Heart left ventricle (tissue), 16 donors: ENCODE measurements at regions not wholly inside any gene's neighbourhood (a gene's known extent, or its start where the extent isn't known, plus 50 kb on each side); places are given as distances from the start of the nearest gene placed in this dataset.

Experiments used
- ATAC-seq, 4 donors: fragments of 200-7000 bp; cut with Tn5 transposase; one replicate each; pipeline ENCODE4 v1.9.1; 2020 to 2022; ENCODE audit warnings: moderate library complexity in 4 of 4, mild to moderate bottlenecking in 3 of 4, moderate number of reproducible peaks in 1 of 4
- DNase-seq, 5 donors: peaks; one replicate each; pipeline ENCODE4 v3.0.0-alpha.2; 2020
- H3K27ac ChIP-seq, 12 donors: fragments of 200-600 bp; sonication (generic) in 4 of 12; one replicate each; pipeline versions ENCODE4 v1.5.0 to v1.8.0; 2016 to 2022; ENCODE audit warnings: mild to moderate bottlenecking in 2 of 12
- H3K27me3 ChIP-seq, 9 donors: fragments of 200-600 bp; sonication (generic) in 2 of 9; one replicate each; pipeline versions ENCODE4 v1.5.1 to v1.8.0; 2016 to 2022; ENCODE audit warnings: mild to moderate bottlenecking in 3 of 9
- H3K36me3 ChIP-seq, 9 donors: fragments of 200-600 bp; sonication (generic) in 2 of 9; one replicate each; pipeline versions ENCODE4 v1.5.0 to v1.8.0; 2018 to 2022; ENCODE audit warnings: mild to moderate bottlenecking in 2 of 9
- H3K4me1 ChIP-seq, 12 donors: fragments of 200-600 bp; sonication (generic) in 4 of 12; one replicate each; pipeline versions ENCODE4 v1.5.0 to v1.8.0; 2016 to 2022; ENCODE audit warnings: mild to moderate bottlenecking in 3 of 12
- H3K4me3 ChIP-seq, 12 donors: fragments of 200-600 bp; sonication (generic) in 4 of 12; one replicate each; pipeline versions ENCODE4 v1.5.0 to v1.8.0; 2017 to 2022; ENCODE audit warnings: mild to moderate bottlenecking in 9 of 12, moderate library complexity in 4 of 12
- H3K9me3 ChIP-seq, 12 donors: fragments of 200-600 bp; sonication (generic) in 4 of 12; one replicate each; pipeline versions ENCODE4 v1.5.0 to v1.8.0; 2016 to 2022; ENCODE audit warnings: mild to moderate bottlenecking in 1 of 12
- CTCF ChIP-seq, 12 donors: fragments of 200-600 bp; sonication (generic) in 4 of 12; IDR thresholded peaks; one replicate each; pipeline versions ENCODE4 v1.5.0 to v1.8.0; 2018 to 2022; ENCODE audit warnings: antibody characterized with exemption in 12 of 12, mild to moderate bottlenecking in 5 of 12
- POLR2A ChIP-seq, 2 donors: fragments of 450-650 bp; IDR thresholded peaks; one replicate each; pipeline ENCODE4 v1.6.1; 2017; ENCODE audit warnings: antibody characterized with exemption in 2 of 2, mild to moderate bottlenecking in 2 of 2, moderate library complexity in 2 of 2
- WGBS, 4 donors: extraction: QIAGEN DNeasy Blood & Tissue Kit in 2 of 4; methylation state at CpG; one replicate each; pipeline versions ENCODE4 v1.1.5 to v1.1.7; 2013 to 2018; 5-methylcytosine and 5-hydroxymethylcytosine counted together
- intact Hi-C, 10 donors: fragments of 100-400 bp; cut with DNase I; formaldehyde crosslinking; loops; one replicate each; pipeline versions ENCODE4 v1.11.1 to v1.14.2; 2022
- donor health status: ischemic (EF 13 %, LVEDD 7.1; RV severe dilation, severe dysfunction).
- donor health status: healthy with polysubstance abuse.
- donor health status: DM: no; HTN: yes; CAD: no.
- donor health status: DM: no; HTN: no; CAD: no.
- donor health status: ischemic (EF 25% LVEDD 6.9; RV normal size, moderate dysfunction).
- donor health status: ischemic (EF 25% LVEDD 5.7; RV mildly dilated, moderate dysfunction).
- donor health status: healthy.
- donor health status: DM: yes; HTN: yes; CAD: no.
- donor health status: ischemic (EF 35%, LVEDD 5.7; RV mildly dilated, moderate dysfunction).
- donor health status: nonischemic (EF 11% LVEDD 7.7; RV severe dilation, severe dysfunction).
- donor health status: DM: yes; HTN: yes; CAD: no.
- donor health status: PGD.
- donor health status: ischemic (EF 29% LVEDD 5.4; RV normal size, mild dysfunction).
- donor health status: nonischemic (EF 23%, LVEDD 6.1; RV moderate dilation, normal function).

DNA sequence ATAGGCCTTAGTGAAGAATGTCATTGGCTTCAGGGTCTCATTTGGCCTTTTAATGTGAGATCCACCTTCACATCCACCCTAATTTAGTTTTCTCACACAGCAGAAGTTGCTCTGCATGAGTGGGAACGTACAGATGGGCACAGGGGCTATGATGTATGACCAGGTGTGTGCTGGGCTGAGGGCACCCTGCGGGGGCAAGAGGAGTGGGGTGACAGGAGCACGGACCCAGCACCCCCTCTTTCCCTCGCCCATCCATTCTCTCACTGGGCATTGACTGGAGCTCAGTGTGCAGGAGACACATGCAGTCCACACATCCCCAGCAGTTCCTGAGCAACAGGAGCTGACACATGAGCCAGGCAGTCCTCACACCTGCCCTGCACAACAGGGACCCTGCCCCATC lies 95.1 kb upstream of the PPP2R2D start:
- H3K36me3 ChIP-seq, result no peaks in the 10 kb centered on the region
- H3K4me3 ChIP-seq, result no peak overlapping the region
- H3K27ac ChIP-seq, result no peak overlapping the region
- DNase-seq (peak in 1 of 5 donors; percentile 12), ATAC-seq (peak in 1 of 4 donors; percentile 15)
- peaks cover 0 to 1% (median 0%) of the 10 kb centered on the region in 12 donors for H3K9me3 ChIP-seq
- intact Hi-C loops, result no loop called here
- no peaks in the 10 kb centered on the region for H3K4me1 ChIP-seq
- no peak for TF ChIP-seq CTCF (IDR thresholded peaks at IDR 0.05)
- TF ChIP-seq POLR2A (IDR thresholded peaks at IDR 0.05), result no peak
- WGBS, 4 donors, result 81 to 91% (median 86%) methylated on average over 4 of the region's 4 CpGs
- H3K27me3 ChIP-seq, result peaks cover 0 to 21% (median 4%) of the 10 kb centered on the region in 9 donors

GRCh38 chr10:131806146-131806545 lies 94.7 kb upstream of the PPP2R2D start:
- H3K27ac ChIP-seq, result no peak overlapping the region
- no peaks in the 10 kb centered on the region for H3K9me3 ChIP-seq
- H3K36me3 ChIP-seq, result no peaks in the 10 kb centered on the region
- intact Hi-C loops, result no loop called here
- ATAC-seq, result peak in 1 of 4 donors; percentile 13
- peak in 1 of 5 donors; percentile 10 for DNase-seq
- H3K4me3 ChIP-seq, result no peak overlapping the region
- TF ChIP-seq CTCF (IDR thresholded peaks at IDR 0.05) (no peak), POLR2A (IDR thresholded peaks at IDR 0.05) (no peak)
- H3K27me3 ChIP-seq, result peaks cover 0 to 24% (median 8%) of the 10 kb centered on the region in 9 donors
- WGBS, 4 donors, result 80 to 89% (median 87%) methylated on average over 9 to 10 of the region's 10 CpGs
- H3K4me1 ChIP-seq, result no peaks in the 10 kb centered on the region

GRCh38 chr10:131806646-131807317 lies 94.0 kb upstream of the PPP2R2D start:
- no peaks in the 10 kb centered on the region for H3K9me3 ChIP-seq
- peaks cover 0 to 30% (median 9%) of the 10 kb centered on the region in 9 donors for H3K27me3 ChIP-seq
- DNase-seq, result peak in 1 of 5 donors; percentile 42
- TF ChIP-seq CTCF (IDR thresholded peaks at IDR 0.05) (no peak), POLR2A (IDR thresholded peaks at IDR 0.05) (no peak)
- no peak for ATAC-seq
- no peak overlapping the region for H3K27ac ChIP-seq
- no peaks in the 10 kb centered on the region for H3K4me1 ChIP-seq
- no peaks in the 10 kb centered on the region for H3K36me3 ChIP-seq
- intact Hi-C loops, result no loop called here
- H3K4me3 ChIP-seq, result no peak overlapping the region
- whole genome bisulfite sequencing, 4 donors, result 51 to 73% (median 60%) methylated on average over 18 to 24 of the region's 24 CpGs

DNA sequence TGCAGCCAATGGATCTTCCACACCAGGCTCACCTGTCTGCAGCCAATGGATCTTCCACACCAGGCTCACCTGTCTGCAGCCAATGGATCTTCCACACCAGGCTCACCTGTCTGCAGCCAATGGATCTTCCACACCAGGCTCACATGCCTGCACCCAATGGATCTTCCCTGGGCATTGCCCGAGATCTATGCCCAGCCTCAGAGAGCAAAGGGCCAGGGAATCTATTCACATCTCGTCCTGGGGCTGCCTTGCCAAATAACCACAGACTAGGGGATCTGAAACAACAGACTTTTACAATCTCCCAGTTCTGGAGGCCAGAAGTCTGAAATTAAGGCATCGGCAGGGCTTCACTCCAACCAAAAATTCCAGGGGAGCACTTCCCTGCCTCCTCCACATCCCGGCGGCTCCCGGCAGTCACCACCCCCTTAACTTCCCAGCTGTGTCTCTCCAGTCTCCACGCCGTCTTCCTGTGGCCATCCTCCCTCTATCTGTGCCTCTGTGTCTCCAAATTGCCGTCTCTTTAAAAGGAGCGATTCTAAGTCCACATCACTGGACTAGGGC lies 92.4 kb upstream of the PPP2R2D start:
- H3K27me3 ChIP-seq, result peaks cover 0 to 34% (median 9%) of the 10 kb centered on the region in 9 donors
- no peak for TF ChIP-seq CTCF (IDR thresholded peaks at IDR 0.05)
- no peak for TF ChIP-seq POLR2A (IDR thresholded peaks at IDR 0.05)
- WGBS, 4 donors, result 73 to 78% (median 74%) methylated on average over 10 of the region's 10 CpGs

More for the DNA sequence above, 92.4 kb upstream of the PPP2R2D start:
- Histone ChIP-seq H3K4me3 (no peak overlapping the region), H3K4me1 (no peaks in the 10 kb centered on the region), H3K9me3 (no peaks in the 10 kb centered on the region), H3K36me3 (no peaks in the 10 kb centered on the region), H3K27ac (no peak overlapping the region)
- intact Hi-C loops, result no loop called here
- ATAC-seq (no peak), DNase-seq (peak in 1 of 5 donors; percentile 20)
